HL-60 (cell line): ENCODE measurements at regions not wholly inside any gene's neighbourhood (a gene's known extent, or its start where the extent isn't known, plus 50 kb on each side); places are given as distances from the start of the nearest gene placed in this dataset.
"Not testable (repeated sequence)": the region's sequence is repeated elsewhere in the genome, so short reads cannot be mapped to it uniquely, and the experiment has no call there.

ENCODE experiments used
- DNase-seq, 2 experiments: peaks; one replicate each; pipeline ENCODE4 v3.0.0-alpha.2; 2010 to 2020; ENCODE audit warnings: low read depth in 1 of 2, low spot score in 1 of 2
- H3K27ac ChIP-seq: fragments of 250-450 bp; sonication (Bioruptor Pico); replicated peaks from 2 replicates; pipeline ENCODE4 v1.5.1; 2020; ENCODE audit warnings: mild to moderate bottlenecking, moderate library complexity
- H3K27me3 ChIP-seq: fragments of 250-450 bp; sonication (Bioruptor Pico); 2 replicates; pipeline ENCODE4 v1.5.1; 2021; ENCODE audit warnings: mild to moderate bottlenecking, moderate library complexity; ENCODE audit not compliant: insufficient read depth, poor library complexity, severe bottlenecking
- H3K4me3 ChIP-seq: replicated peaks from 2 replicates; pipeline ENCODE4 v1.5.1; 2011; ENCODE audit warnings: mild to moderate bottlenecking, control low read depth, low read length; ENCODE audit not compliant: insufficient read depth
- CTCF ChIP-seq: IDR thresholded peaks from one replicate; pipeline ENCODE4 v1.5.1; 2011; ENCODE audit warnings: low read length, control low read depth, inconsistent platforms; ENCODE audit not compliant: insufficient read depth
- GABPA ChIP-seq: IDR thresholded peaks from 2 replicates; pipeline ENCODE4 v1.6.1; 2012; ENCODE audit warnings: low read depth
- POLR2AphosphoS5 ChIP-seq: IDR thresholded peaks from 2 replicates; pipeline ENCODE4 v1.6.1; 2012; ENCODE audit warnings: low read depth
- REST ChIP-seq: IDR thresholded peaks from 2 replicates; pipeline ENCODE4 v1.6.1; 2012; ENCODE audit warnings: low read depth; ENCODE audit not compliant: insufficient replicate concordance
- SPI1 ChIP-seq: IDR thresholded peaks from 2 replicates; pipeline ENCODE4 v1.6.1; 2012; ENCODE audit warnings: low read depth, mild to moderate bottlenecking, borderline replicate concordance

- H3K27me3 ChIP-seq, H3K4me3 ChIP-seq, DNase-seq, H3K27ac ChIP-seq: not testable (repeated sequence)
These were observed 111.5 kb upstream of the BDP1 start for GRCh38 chr5:71343994-71344393.

- not testable (repeated sequence) for H3K4me3 ChIP-seq, H3K27me3 ChIP-seq, DNase-seq, H3K27ac ChIP-seq
These were observed 82.8 kb upstream of the BDP1 start for GRCh38 chr5:71372601-71373000.

- H3K27me3 ChIP-seq, result not testable (repeated sequence)
These were observed 82.3 kb upstream of the BDP1 start for GRCh38 chr5:71373054-71373734.

GRCh38 chr5:71384204-71384603 lies 71.2 kb upstream of the BDP1 start:
- not testable (repeated sequence) for DNase-seq, H3K27ac ChIP-seq, H3K4me3 ChIP-seq, H3K27me3 ChIP-seq

More at GRCh38 chr5:71373054-71373734, 82.3 kb upstream of the BDP1 start:
- H3K27ac ChIP-seq, H3K4me3 ChIP-seq, DNase-seq: not testable (repeated sequence)

- TF ChIP-seq REST (no peak), CTCF (no peak), GABPA (no peak), POLR2AphosphoS5 (no peak), SPI1 (no peak)
- Histone ChIP-seq H3K4me3 (no peak overlapping the region), H3K27me3 (no peaks in the 10 kb centered on the region), H3K27ac (no peak overlapping the region)
- DNase-seq, result no peak
These were observed 70.7 kb upstream of the BDP1 start for GRCh38 chr5:71384706-71385105.

GRCh38 chr5:71385208-71385607 lies 70.2 kb upstream of the BDP1 start:
- DNase-seq, H3K27me3 ChIP-seq, H3K27ac ChIP-seq, H3K4me3 ChIP-seq: not testable (repeated sequence)

- H3K27me3 ChIP-seq, H3K27ac ChIP-seq, H3K4me3 ChIP-seq: not testable (repeated sequence)
- DNase-seq, result peak in 1 of 2 experiments; percentile 2
These were observed 67.3 kb upstream of the BDP1 start for GRCh38 chr5:71388184-71388583.

GRCh38 chr5:71398400-71398799 lies 57.1 kb upstream of the BDP1 start:
- H3K4me3 ChIP-seq, DNase-seq, H3K27me3 ChIP-seq, H3K27ac ChIP-seq: not testable (repeated sequence)

GRCh38 chr5:71398859-71399258 lies 56.6 kb upstream of the BDP1 start:
- not testable (repeated sequence) for H3K27me3 ChIP-seq, H3K4me3 ChIP-seq, H3K27ac ChIP-seq, DNase-seq

GRCh38 chr5:71399443-71399842 lies 56.0 kb upstream of the BDP1 start:
- H3K27me3 ChIP-seq, H3K27ac ChIP-seq, H3K4me3 ChIP-seq, DNase-seq: not testable (repeated sequence)

GRCh38 chr5:71400626-71401025 lies 54.8 kb upstream of the BDP1 start:
- not testable (repeated sequence) for DNase-seq, H3K27me3 ChIP-seq, H3K4me3 ChIP-seq, H3K27ac ChIP-seq

- not testable (repeated sequence) for H3K27ac ChIP-seq, DNase-seq, H3K27me3 ChIP-seq, H3K4me3 ChIP-seq
These were observed 54.3 kb upstream of the BDP1 start for GRCh38 chr5:71401150-71401549.
